Type B pancreatic cell (in vitro differentiated cells): ENCODE measurements at regions not wholly inside any gene's neighbourhood (a gene's known extent, or its start where the extent isn't known, plus 50 kb on each side); places are given as distances from the start of the nearest gene placed in this dataset.
A peak's percentile ranks its signal among the peaks of the same experiment; 100 is the strongest.

Experiments used
- DNase-seq: peaks from one replicate; pipeline ENCODE4 v3.0.0; 2021; ENCODE audit warnings: mixed read lengths; ENCODE audit not compliant: unreplicated experiment; ENCODE audit errors: extremely low spot score
- H3K27ac Mint-ChIP-seq: 2 replicates; pipeline ENCODE4 v1.8.0; 2021; ENCODE audit warnings: mild to moderate bottlenecking, mixed read lengths
- H3K27me3 Mint-ChIP-seq: 2 replicates; pipeline ENCODE4 v1.8.0; 2021; ENCODE audit warnings: mixed read lengths
- H3K36me3 Mint-ChIP-seq: 2 replicates; pipeline ENCODE4 v1.8.0; 2021; ENCODE audit warnings: mixed read lengths
- H3K4me1 Mint-ChIP-seq: one replicate; pipeline ENCODE4 v1.8.0; 2021; ENCODE audit warnings: mixed read lengths; ENCODE audit not compliant: unreplicated experiment
- H3K4me3 Mint-ChIP-seq: 2 replicates; pipeline ENCODE4 v1.8.0; 2021; ENCODE audit warnings: mild to moderate bottlenecking, mixed read lengths
- H3K9me3 Mint-ChIP-seq: 2 replicates; pipeline ENCODE4 v1.8.0; 2021; ENCODE audit warnings: mixed read lengths
- CTCF ChIP-seq: fragments of 200-600 bp; sonication (generic); conservative IDR thresholded peaks from 2 replicates; pipeline ENCODE4 v1.5.0; 2021; ENCODE audit warnings: antibody characterized with exemption, mild to moderate bottlenecking

- TF ChIP-seq CTCF = no peak
- Mint-ChIP-seq H3K4me3 (no peak overlapping the region), H3K27me3 (no peaks in the 10 kb centered on the region), H3K4me1 (peaks cover 38% of the 10 kb centered on the region), H3K27ac (no peak overlapping the region), H3K9me3 (no peaks in the 10 kb centered on the region), H3K36me3 (no peaks in the 10 kb centered on the region)
- no peak for DNase-seq
Observed at GRCh38 chr15:35691891-35692867, 146.2 kb upstream of the DPH6 start.

- Mint-ChIP-seq H3K27ac (no peak overlapping the region), H3K9me3 (no peaks in the 10 kb centered on the region), H3K4me1 (peaks cover 48% of the 10 kb centered on the region), H3K4me3 (peak overlapping the region; percentile 3), H3K27me3 (no peaks in the 10 kb centered on the region), H3K36me3 (no peaks in the 10 kb centered on the region)
- no peak for DNase-seq
- TF ChIP-seq CTCF = no peak
Observed at GRCh38 chr15:35693286-35693685, 147.3 kb upstream of the DPH6 start.

GRCh38 chr15:35693886-35694285 lies 147.9 kb upstream of the DPH6 start:
- no peaks in the 10 kb centered on the region for H3K27me3 Mint-ChIP-seq
- H3K27ac Mint-ChIP-seq = no peak overlapping the region
- TF ChIP-seq CTCF = no peak
- peaks cover 53% of the 10 kb centered on the region for H3K4me1 Mint-ChIP-seq
- no peak overlapping the region for H3K4me3 Mint-ChIP-seq
- DNase-seq = no peak
- no peaks in the 10 kb centered on the region for H3K36me3 Mint-ChIP-seq
- H3K9me3 Mint-ChIP-seq = no peaks in the 10 kb centered on the region

- Mint-ChIP-seq H3K27ac (no peak overlapping the region), H3K9me3 (peaks cover 6% of the 10 kb centered on the region), H3K4me1 (peaks cover 62% of the 10 kb centered on the region), H3K36me3 (no peaks in the 10 kb centered on the region), H3K27me3 (no peaks in the 10 kb centered on the region), H3K4me3 (no peak overlapping the region)
- DNase-seq = no peak
- no peak for TF ChIP-seq CTCF
Observed at GRCh38 chr15:35695003-35695402, 149.0 kb upstream of the DPH6 start.

- Mint-ChIP-seq H3K4me3 (peak overlapping the region; percentile 45), H3K27me3 (no peaks in the 10 kb centered on the region), H3K36me3 (no peaks in the 10 kb centered on the region), H3K4me1 (peaks cover 50% of the 10 kb centered on the region), H3K9me3 (peaks cover 10% of the 10 kb centered on the region), H3K27ac (peak overlapping the region; percentile 79)
- no peak for DNase-seq
- no peak for TF ChIP-seq CTCF
Observed at GRCh38 chr15:35696767-35697231, 150.8 kb upstream of the DPH6 start.
